ENCODE measurements at regions not wholly inside any gene's neighbourhood (a gene's known extent, or its start where the extent isn't known, plus 50 kb on each side); places are given as distances from the start of the nearest gene placed in this dataset.
"Not testable (repeated sequence)": the region's sequence is repeated elsewhere in the genome, so short reads cannot be mapped to it uniquely, and the experiment has no call there.

DNA sequence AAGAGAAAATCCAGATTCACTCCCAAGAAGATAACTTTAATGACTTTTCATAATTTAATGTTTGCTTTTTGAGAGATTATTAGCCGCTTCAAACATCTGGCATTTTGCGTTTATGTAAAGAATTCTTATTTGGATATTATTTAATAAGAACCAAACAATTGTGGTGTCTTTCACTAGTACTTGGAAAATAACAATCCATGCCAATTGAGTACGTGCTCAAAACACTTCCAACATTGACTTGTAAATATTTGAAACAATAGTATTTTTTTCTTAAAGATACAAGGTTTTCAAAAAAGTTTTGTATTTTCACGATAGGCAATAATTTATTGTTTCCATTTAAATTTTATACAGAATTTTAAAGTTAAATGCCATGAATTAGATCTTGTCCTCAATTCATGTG, 498.7 kb downstream of the AMY1C start:
- H3K4me1 Mint-ChIP-seq, result peaks cover 4% of the 10 kb centered on the region
- no peaks in the 10 kb centered on the region for H3K9me3 Mint-ChIP-seq
- H3K27ac Mint-ChIP-seq, result no peak overlapping the region
- TF ChIP-seq, protein P1, sequence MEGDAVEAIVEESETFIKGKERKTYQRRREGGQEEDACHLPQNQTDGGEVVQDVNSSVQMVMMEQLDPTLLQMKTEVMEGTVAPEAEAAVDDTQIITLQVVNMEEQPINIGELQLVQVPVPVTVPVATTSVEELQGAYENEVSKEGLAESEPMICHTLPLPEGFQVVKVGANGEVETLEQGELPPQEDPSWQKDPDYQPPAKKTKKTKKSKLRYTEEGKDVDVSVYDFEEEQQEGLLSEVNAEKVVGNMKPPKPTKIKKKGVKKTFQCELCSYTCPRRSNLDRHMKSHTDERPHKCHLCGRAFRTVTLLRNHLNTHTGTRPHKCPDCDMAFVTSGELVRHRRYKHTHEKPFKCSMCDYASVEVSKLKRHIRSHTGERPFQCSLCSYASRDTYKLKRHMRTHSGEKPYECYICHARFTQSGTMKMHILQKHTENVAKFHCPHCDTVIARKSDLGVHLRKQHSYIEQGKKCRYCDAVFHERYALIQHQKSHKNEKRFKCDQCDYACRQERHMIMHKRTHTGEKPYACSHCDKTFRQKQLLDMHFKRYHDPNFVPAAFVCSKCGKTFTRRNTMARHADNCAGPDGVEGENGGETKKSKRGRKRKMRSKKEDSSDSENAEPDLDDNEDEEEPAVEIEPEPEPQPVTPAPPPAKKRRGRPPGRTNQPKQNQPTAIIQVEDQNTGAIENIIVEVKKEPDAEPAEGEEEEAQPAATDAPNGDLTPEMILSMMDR (IDR thresholded peaks at IDR 0.05), result no peak
- H3K4me3 Mint-ChIP-seq, result no peak overlapping the region
- no peak for DNase-seq
- no peaks in the 10 kb centered on the region for H3K27me3 Mint-ChIP-seq (ENCODE audit: low read depth, poor library complexity)
- no peaks in the 10 kb centered on the region for H3K36me3 Mint-ChIP-seq (ENCODE audit: low read depth)

DNA sequence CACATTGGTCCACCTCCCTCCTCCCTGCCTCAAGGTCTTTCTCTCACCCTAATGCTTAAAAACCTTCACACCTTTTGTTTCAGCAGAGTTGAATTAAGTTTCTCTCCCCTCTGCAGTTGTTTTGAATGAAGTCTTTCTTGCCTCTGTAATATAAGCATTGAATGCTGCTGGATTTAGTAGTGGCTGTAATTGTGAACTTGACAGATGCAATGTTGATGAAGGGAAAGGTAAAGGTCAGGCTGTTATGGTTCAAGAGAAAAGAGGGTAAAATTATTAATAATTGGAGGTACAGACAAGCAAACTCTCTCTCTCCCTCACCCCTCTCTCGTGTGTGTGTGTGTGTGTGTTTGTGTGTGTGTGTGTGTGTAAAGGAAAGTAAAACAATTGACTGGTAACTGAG, 509.8 kb downstream of the AMY1C start:
- no peaks in the 10 kb centered on the region for H3K27me3 Mint-ChIP-seq (ENCODE audit: low read depth, poor library complexity)
- no peaks in the 10 kb centered on the region for H3K36me3 Mint-ChIP-seq (ENCODE audit: low read depth)
- H3K4me3 Mint-ChIP-seq, result no peak overlapping the region
- no peak overlapping the region for H3K27ac Mint-ChIP-seq
- H3K4me1 Mint-ChIP-seq, result no peaks in the 10 kb centered on the region
- TF ChIP-seq, protein P1 (IDR thresholded peaks at IDR 0.05), result no peak
- DNase-seq, result no peak
- peaks cover 6% of the 10 kb centered on the region for H3K9me3 Mint-ChIP-seq

DNA sequence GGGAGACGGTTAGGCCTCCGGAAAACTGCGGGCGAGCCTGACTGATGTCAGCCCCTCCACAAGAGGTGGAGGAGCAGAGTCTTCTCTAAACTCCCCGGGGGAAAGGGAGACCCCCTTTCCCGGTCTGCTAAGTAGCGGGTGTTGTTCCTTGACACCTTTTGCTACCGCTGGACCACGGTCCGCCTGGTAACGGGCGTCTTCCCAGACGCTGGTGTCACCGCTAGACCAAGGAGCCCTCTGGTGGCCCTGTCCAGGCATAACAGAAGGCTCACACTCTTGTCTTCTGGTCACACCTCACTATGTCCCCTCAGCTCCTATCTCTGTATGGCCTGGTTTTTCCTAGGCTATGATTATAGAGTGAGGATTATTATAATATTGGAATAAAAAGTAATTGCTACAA, 513.4 kb downstream of the AMY1C start:
- H3K27me3 Mint-ChIP-seq (ENCODE audit: low read depth, poor library complexity); H3K27ac Mint-ChIP-seq; H3K4me1 Mint-ChIP-seq; H3K4me3 Mint-ChIP-seq; H3K36me3 Mint-ChIP-seq (ENCODE audit: low read depth); H3K9me3 Mint-ChIP-seq; DNase-seq: not testable (repeated sequence)

DNA sequence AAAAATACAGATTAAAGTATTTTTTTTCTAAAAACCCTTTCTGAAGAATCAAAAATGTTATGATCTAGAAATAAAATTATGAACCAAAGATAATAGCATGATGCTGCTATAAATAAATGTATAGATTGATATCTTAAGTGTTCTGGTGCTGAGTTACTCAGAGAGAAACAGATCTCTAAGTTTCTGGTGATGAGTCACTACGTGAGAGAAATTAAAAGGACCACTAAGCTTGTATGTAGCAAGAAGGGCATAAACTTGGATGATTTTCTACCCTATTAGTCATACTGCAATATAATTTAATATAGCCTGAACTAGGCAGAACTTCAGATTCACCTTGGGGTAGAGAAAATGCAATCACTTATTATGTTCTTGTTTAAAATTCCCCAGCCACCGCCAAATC, 514.8 kb downstream of the AMY1C start:
- Mint-ChIP-seq H3K36me3 (ENCODE audit: low read depth) (no peaks in the 10 kb centered on the region), H3K27me3 (ENCODE audit: low read depth, poor library complexity) (no peaks in the 10 kb centered on the region), H3K4me3 (no peak overlapping the region), H3K4me1 (no peaks in the 10 kb centered on the region), H3K27ac (no peak overlapping the region), H3K9me3 (peaks cover 6% of the 10 kb centered on the region)
- DNase-seq, result no peak
- TF ChIP-seq, protein P1 (IDR thresholded peaks at IDR 0.05), result no peak

DNA sequence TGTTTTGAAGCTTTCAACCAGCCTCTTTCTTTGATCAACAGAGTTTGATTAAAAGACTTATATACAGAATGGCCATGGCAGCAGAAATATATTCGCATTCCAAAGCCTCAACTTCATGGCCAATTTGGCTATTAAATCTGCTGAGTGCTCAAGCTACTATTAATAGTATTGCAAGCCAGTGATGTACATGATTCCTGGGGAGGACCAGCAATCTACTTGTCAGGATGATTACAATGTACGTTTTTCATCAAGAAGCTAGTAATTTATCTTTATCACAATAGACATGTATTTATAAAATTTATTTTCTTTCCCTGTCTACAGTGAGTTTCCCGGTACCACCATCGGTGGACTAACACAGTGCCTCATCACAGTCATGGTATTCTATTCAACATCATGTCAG, 515.5 kb downstream of the AMY1C start:
- Mint-ChIP-seq H3K27ac (no peak overlapping the region), H3K4me1 (no peaks in the 10 kb centered on the region)
- TF ChIP-seq, protein P1 (IDR thresholded peaks at IDR 0.05), result no peak

DNA sequence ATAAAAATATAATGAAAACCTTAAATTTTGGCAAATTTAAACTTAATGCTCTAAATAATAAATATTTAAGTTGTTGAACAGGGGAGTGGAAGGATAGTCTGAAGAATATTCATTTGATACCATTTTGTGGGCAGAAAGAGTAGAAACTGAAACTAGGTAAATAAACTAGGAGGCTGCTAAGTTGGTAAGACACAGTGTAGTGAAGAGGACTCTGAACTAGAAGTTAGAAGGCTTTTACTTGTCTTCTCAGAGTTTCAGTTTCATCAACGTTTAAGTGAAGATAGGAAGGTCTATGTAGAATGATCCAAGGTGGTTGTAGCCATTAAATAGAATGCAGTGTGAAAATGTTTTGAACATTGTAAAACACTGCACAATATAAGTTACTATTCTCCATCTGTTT, 516.9 kb downstream of the AMY1C start:
- Mint-ChIP-seq H3K27me3 (ENCODE audit: low read depth, poor library complexity) (no peaks in the 10 kb centered on the region), H3K4me1 (no peaks in the 10 kb centered on the region), H3K4me3 (no peak overlapping the region), H3K9me3 (peaks cover 6% of the 10 kb centered on the region), H3K27ac (no peak overlapping the region), H3K36me3 (ENCODE audit: low read depth) (no peaks in the 10 kb centered on the region)
- no peak for DNase-seq
- TF ChIP-seq, protein P1 (IDR thresholded peaks at IDR 0.05), result no peak

More for the DNA sequence above, 515.5 kb downstream of the AMY1C start:
- H3K27me3 Mint-ChIP-seq (ENCODE audit: low read depth, poor library complexity), result no peaks in the 10 kb centered on the region
- DNase-seq, result no peak
- H3K9me3 Mint-ChIP-seq, result peaks cover 6% of the 10 kb centered on the region
- no peaks in the 10 kb centered on the region for H3K36me3 Mint-ChIP-seq (ENCODE audit: low read depth)
- no peak overlapping the region for H3K4me3 Mint-ChIP-seq

DNA sequence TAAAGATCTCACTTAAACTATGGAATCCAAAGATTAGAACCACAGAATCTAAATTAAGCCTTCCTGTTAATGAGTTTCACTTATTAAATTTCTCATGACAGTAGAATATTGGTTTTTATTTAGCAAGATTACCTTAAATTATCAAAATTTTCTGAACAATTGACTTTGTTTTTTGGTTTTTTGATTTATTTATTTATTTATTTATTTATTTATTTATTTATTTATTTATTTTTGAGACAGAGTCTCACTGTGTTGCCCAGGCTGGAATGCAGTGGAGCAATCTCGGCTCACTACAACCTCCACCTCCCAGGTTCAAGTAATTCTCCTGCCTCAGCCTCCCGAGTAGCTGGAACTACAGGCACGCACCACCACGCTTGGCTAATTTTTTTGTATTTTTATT, 538.6 kb downstream of the AMY1C start:
- H3K27ac Mint-ChIP-seq; H3K36me3 Mint-ChIP-seq (ENCODE audit: low read depth); H3K4me3 Mint-ChIP-seq; DNase-seq; H3K9me3 Mint-ChIP-seq; H3K4me1 Mint-ChIP-seq; H3K27me3 Mint-ChIP-seq (ENCODE audit: low read depth, poor library complexity): not testable (repeated sequence)

All from nephron progenitor cell (in vitro differentiated cells).